ENCODE measurements at regions not wholly inside any gene's neighbourhood (a gene's known extent, or its start where the extent isn't known, plus 50 kb on each side); places are given as distances from the start of the nearest gene placed in this dataset.
"Not testable (repeated sequence)": the region's sequence is repeated elsewhere in the genome, so short reads cannot be mapped to it uniquely, and the experiment has no call there.

GRCh38 chr1:203408486-203409481 is 57.9 kb upstream of the FMOD start:
- H3K9me3 ChIP-seq (ENCODE audit: control insufficient read depth, low read length) = no peaks in the 10 kb centered on the region
- ATAC-seq (ENCODE audit: low FRiP score) (peak; percentile 93), DNase-seq (peak; percentile 95)
- peak overlapping the region; percentile 62 to 98 for H3K27ac ChIP-seq (ENCODE audit: low read depth in 1 of 2, low read length in 2 of 2)
- no peak overlapping the region for H3K4me3 ChIP-seq (ENCODE audit: low read length in 2 of 2)
- no peaks in the 10 kb centered on the region for H3K36me3 ChIP-seq (ENCODE audit: control insufficient read depth in 1 of 2, insufficient read depth in 2 of 2, low read length in 1 of 2)
- 23 to 27% methylated on average over 13 of the region's 13 CpGs for WGBS, 2 donors
- H3K4me1 ChIP-seq (ENCODE audit: control insufficient read depth in 1 of 2, insufficient read depth in 2 of 2, low read length in 2 of 2) = peaks cover 4 to 8% of the 10 kb centered on the region in 2 donors
- no peaks in the 10 kb centered on the region for H3K27me3 ChIP-seq (ENCODE audit: control insufficient read depth in 1 of 2, insufficient read depth in 2 of 2, low read length in 1 of 2)
- intact Hi-C loops (cut with DNase I) = loop anchor here (2.0 to 5.0 kb wide), 4 partner anchors 30 to 69 kb away; partner anchors contain the start of genes FMOD (in 1 of the 2) and PRELP (in 1 of the 2)

DNA sequence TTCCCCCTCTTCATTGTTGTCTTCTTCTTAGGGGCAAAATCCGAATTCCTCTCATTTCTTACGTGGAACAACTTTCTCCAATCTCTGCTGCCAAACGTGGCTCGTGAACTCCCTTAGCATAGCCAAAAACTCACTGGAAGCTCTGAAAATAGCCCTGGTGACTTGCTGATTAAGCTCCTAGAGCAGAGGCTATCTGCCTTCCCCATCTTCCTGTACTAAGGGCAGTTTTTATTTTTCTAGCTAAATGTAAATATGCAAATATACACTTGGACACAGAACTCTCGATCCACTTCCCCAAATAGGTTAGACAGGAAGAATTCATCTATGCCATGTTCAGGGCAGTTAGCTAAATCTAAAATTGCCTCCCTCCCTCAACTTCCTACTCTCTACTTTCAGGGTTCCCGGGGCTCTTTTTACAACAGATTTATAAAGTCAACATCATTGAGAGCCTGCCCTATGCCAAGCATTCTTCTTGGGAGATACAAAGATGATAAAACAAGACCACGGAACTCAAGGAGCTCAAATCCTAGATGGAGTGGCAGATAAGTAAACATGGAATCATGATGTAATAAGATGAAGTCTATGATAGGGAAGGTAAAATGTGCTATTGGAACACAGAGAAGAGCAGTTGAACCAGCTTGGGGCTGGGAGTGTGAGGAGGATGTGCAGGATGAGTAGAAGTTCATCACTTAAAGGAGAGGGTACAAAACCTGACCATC is 59.4 kb upstream of the FMOD start:
- Histone ChIP-seq H3K36me3 (ENCODE audit: control insufficient read depth in 1 of 2, insufficient read depth in 2 of 2, low read length in 1 of 2) (no peaks in the 10 kb centered on the region), H3K27ac (ENCODE audit: low read depth in 1 of 2, low read length in 2 of 2) (peak overlapping the region; percentile 18 to 36), H3K27me3 (ENCODE audit: control insufficient read depth in 1 of 2, insufficient read depth in 2 of 2, low read length in 1 of 2) (no peaks in the 10 kb centered on the region), H3K9me3 (ENCODE audit: control insufficient read depth, low read length) (no peaks in the 10 kb centered on the region), H3K4me3 (ENCODE audit: low read length in 2 of 2) (no peak overlapping the region), H3K4me1 (ENCODE audit: control insufficient read depth in 1 of 2, insufficient read depth in 2 of 2, low read length in 2 of 2) (peaks cover 4 to 8% of the 10 kb centered on the region in 2 donors)
- ATAC-seq (ENCODE audit: low FRiP score) = peak; percentile 58
- no peak for DNase-seq
- intact Hi-C loops (cut with DNase I) = no loop called here
- 2 to 5% methylated on average over 7 of the region's 7 CpGs for WGBS, 2 donors

- H3K4me3 ChIP-seq (ENCODE audit: low read length in 2 of 2); H3K9me3 ChIP-seq (ENCODE audit: control insufficient read depth, low read length); H3K36me3 ChIP-seq (ENCODE audit: control insufficient read depth in 1 of 2, insufficient read depth in 2 of 2, low read length in 1 of 2); H3K27ac ChIP-seq (ENCODE audit: low read depth in 1 of 2, low read length in 2 of 2); H3K4me1 ChIP-seq (ENCODE audit: control insufficient read depth in 1 of 2, insufficient read depth in 2 of 2, low read length in 2 of 2); intact Hi-C loops (cut with DNase I); ATAC-seq (ENCODE audit: low FRiP score); DNase-seq; H3K27me3 ChIP-seq (ENCODE audit: control insufficient read depth in 1 of 2, insufficient read depth in 2 of 2, low read length in 1 of 2): not testable (repeated sequence)
- WGBS, 2 donors = 86 to 96% methylated on average over 9 of the region's 9 CpGs
Measured at GRCh38 chr1:203411431-203411830, 60.5 kb upstream of the FMOD start.

- ATAC-seq (ENCODE audit: low FRiP score) (no peak), DNase-seq (no peak)
- Histone ChIP-seq H3K4me1 (ENCODE audit: control insufficient read depth in 1 of 2, insufficient read depth in 2 of 2, low read length in 2 of 2) (no peaks in the 10 kb centered on the region), H3K27me3 (ENCODE audit: control insufficient read depth in 1 of 2, insufficient read depth in 2 of 2, low read length in 1 of 2) (no peaks in the 10 kb centered on the region), H3K4me3 (ENCODE audit: low read length in 2 of 2) (no peak overlapping the region), H3K9me3 (ENCODE audit: control insufficient read depth, low read length) (no peaks in the 10 kb centered on the region), H3K27ac (ENCODE audit: low read depth in 1 of 2, low read length in 2 of 2) (no peak overlapping the region), H3K36me3 (ENCODE audit: control insufficient read depth in 1 of 2, insufficient read depth in 2 of 2, low read length in 1 of 2) (no peaks in the 10 kb centered on the region)
- intact Hi-C loops (cut with DNase I) = no loop called here
Measured at GRCh38 chr1:203419558-203419957, 56.0 kb upstream of the PRELP start.

- Histone ChIP-seq H3K4me3 (ENCODE audit: low read length in 2 of 2) (no peak overlapping the region), H3K36me3 (ENCODE audit: control insufficient read depth in 1 of 2, insufficient read depth in 2 of 2, low read length in 1 of 2) (no peaks in the 10 kb centered on the region), H3K4me1 (ENCODE audit: control insufficient read depth in 1 of 2, insufficient read depth in 2 of 2, low read length in 2 of 2) (no peaks in the 10 kb centered on the region), H3K27me3 (ENCODE audit: control insufficient read depth in 1 of 2, insufficient read depth in 2 of 2, low read length in 1 of 2) (no peaks in the 10 kb centered on the region), H3K27ac (ENCODE audit: low read depth in 1 of 2, low read length in 2 of 2) (no peak overlapping the region), H3K9me3 (ENCODE audit: control insufficient read depth, low read length) (no peaks in the 10 kb centered on the region)
- intact Hi-C loops (cut with DNase I) = no loop called here
- no peak for ATAC-seq (ENCODE audit: low FRiP score)
- WGBS, 2 donors = 86 to 94% methylated on average over 1 of the region's 1 CpG
- no peak for DNase-seq
Measured at GRCh38 chr1:203420263-203420662, 55.3 kb upstream of the PRELP start.

- Histone ChIP-seq H3K4me3 (ENCODE audit: low read length in 2 of 2) (no peak overlapping the region), H3K36me3 (ENCODE audit: control insufficient read depth in 1 of 2, insufficient read depth in 2 of 2, low read length in 1 of 2) (no peaks in the 10 kb centered on the region), H3K27me3 (ENCODE audit: control insufficient read depth in 1 of 2, insufficient read depth in 2 of 2, low read length in 1 of 2) (no peaks in the 10 kb centered on the region), H3K4me1 (ENCODE audit: control insufficient read depth in 1 of 2, insufficient read depth in 2 of 2, low read length in 2 of 2) (no peaks in the 10 kb centered on the region), H3K27ac (ENCODE audit: low read depth in 1 of 2, low read length in 2 of 2) (no peak overlapping the region), H3K9me3 (ENCODE audit: control insufficient read depth, low read length) (no peaks in the 10 kb centered on the region)
- ATAC-seq (ENCODE audit: low FRiP score) (no peak), DNase-seq (no peak)
- intact Hi-C loops (cut with DNase I) = no loop called here
Measured at GRCh38 chr1:203421246-203421645, 54.4 kb upstream of the PRELP start.

DNA sequence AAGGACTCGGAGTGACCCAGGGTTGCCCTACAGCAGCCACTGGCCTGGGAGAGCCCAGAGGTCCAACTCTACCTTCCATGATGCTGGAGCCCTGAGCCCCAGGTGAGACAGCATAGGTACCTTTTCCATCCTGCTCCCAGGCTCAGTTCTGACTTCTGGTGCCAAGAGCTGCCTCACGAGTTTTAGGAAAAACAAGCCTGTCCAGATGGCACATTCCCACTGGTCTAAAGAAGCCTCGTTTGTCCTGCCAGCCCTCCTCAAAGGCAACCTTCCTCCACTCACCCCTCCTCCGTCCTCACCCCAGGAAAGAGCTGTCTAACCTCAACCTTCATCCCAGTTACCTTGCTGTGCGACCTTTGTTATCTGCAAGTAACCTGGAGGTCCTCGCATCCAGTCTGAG is 53.5 kb upstream of the PRELP start:
- ATAC-seq (ENCODE audit: low FRiP score) = no peak
- Histone ChIP-seq H3K9me3 (ENCODE audit: control insufficient read depth, low read length) (no peaks in the 10 kb centered on the region), H3K4me1 (ENCODE audit: control insufficient read depth in 1 of 2, insufficient read depth in 2 of 2, low read length in 2 of 2) (no peaks in the 10 kb centered on the region), H3K27ac (ENCODE audit: low read depth in 1 of 2, low read length in 2 of 2) (no peak overlapping the region), H3K27me3 (ENCODE audit: control insufficient read depth in 1 of 2, insufficient read depth in 2 of 2, low read length in 1 of 2) (no peaks in the 10 kb centered on the region), H3K36me3 (ENCODE audit: control insufficient read depth in 1 of 2, insufficient read depth in 2 of 2, low read length in 1 of 2) (no peaks in the 10 kb centered on the region), H3K4me3 (ENCODE audit: low read length in 2 of 2) (no peak overlapping the region)
- no peak for DNase-seq
- 88 to 90% methylated on average over 6 of the region's 6 CpGs for WGBS, 2 donors
- intact Hi-C loops (cut with DNase I) = no loop called here

DNA sequence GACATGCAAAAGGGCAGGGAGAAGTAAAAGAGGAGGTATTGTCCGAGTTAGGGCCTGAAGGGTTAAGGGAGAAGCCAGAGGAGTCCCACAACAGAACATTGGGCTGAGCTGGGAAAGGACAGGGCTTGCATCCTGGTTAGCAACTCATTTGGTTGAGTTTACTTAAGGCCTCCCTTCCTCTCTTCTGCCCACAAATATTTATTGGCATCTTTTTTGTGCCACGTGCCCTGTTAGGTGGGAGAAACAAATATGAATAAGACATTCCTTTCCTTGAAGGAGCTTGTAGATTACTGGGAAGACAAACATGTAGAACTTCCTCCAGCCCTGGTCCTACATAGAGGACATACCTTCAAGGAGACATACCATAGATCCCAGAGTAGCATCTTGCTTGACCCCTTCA is 53.0 kb upstream of the PRELP start:
- intact Hi-C loops (cut with DNase I) = no loop called here
- DNase-seq (no peak), ATAC-seq (ENCODE audit: low FRiP score) (no peak)
- H3K4me1 ChIP-seq (ENCODE audit: control insufficient read depth in 1 of 2, insufficient read depth in 2 of 2, low read length in 2 of 2) = no peaks in the 10 kb centered on the region
- no peak overlapping the region for H3K27ac ChIP-seq (ENCODE audit: low read depth in 1 of 2, low read length in 2 of 2)
- no peaks in the 10 kb centered on the region for H3K36me3 ChIP-seq (ENCODE audit: control insufficient read depth in 1 of 2, insufficient read depth in 2 of 2, low read length in 1 of 2)
- H3K27me3 ChIP-seq (ENCODE audit: control insufficient read depth in 1 of 2, insufficient read depth in 2 of 2, low read length in 1 of 2) = no peaks in the 10 kb centered on the region
- H3K9me3 ChIP-seq (ENCODE audit: control insufficient read depth, low read length) = no peaks in the 10 kb centered on the region
- WGBS, 2 donors = 89 to 93% methylated on average over 2 of the region's 2 CpGs
- H3K4me3 ChIP-seq (ENCODE audit: low read length in 2 of 2) = no peak overlapping the region
